Sigmoid colon (tissue), 6 donors: ENCODE measurements at regions not wholly inside any gene's neighbourhood (a gene's known extent, or its start where the extent isn't known, plus 50 kb on each side); places are given as distances from the start of the nearest gene placed in this dataset.

Experiments used
- DNase-seq: peaks from one replicate; pipeline ENCODE4 v3.0.0-alpha.2; 2019
- H3K27ac ChIP-seq, 4 donors: fragments of 200-600 bp; sonication (generic); one replicate each; pipeline ENCODE4 v1.5.1; 2016 to 2019; ENCODE audit warnings: mild to moderate bottlenecking in 1 of 4
- H3K27me3 ChIP-seq, 3 donors: fragments of 200-600 bp; sonication (generic); one replicate each; pipeline ENCODE4 v1.5.1; 2019; ENCODE audit warnings: mild to moderate bottlenecking in 1 of 3
- H3K36me3 ChIP-seq, 4 donors: fragments of 200-600 bp; sonication (generic); one replicate each; pipeline ENCODE4 v1.5.1; 2016 to 2019
- H3K4me1 ChIP-seq, 4 donors: fragments of 200-600 bp; sonication (generic); one replicate each; pipeline ENCODE4 v1.5.1; 2017 to 2019
- H3K4me3 ChIP-seq, 4 donors: fragments of 200-600 bp; sonication (generic); one replicate each; pipeline ENCODE4 v1.5.1; 2017 to 2019; ENCODE audit warnings: mild to moderate bottlenecking in 2 of 4, moderate library complexity in 1 of 4
- H3K9me3 ChIP-seq, 4 donors: fragments of 200-600 bp in 3 of 4; sonication (generic) in 3 of 4; one replicate each; pipeline versions ENCODE4 v1.5.1 to v1.6.1; 2013 to 2019
- CTCF ChIP-seq, 4 experiments: fragments of 450-650 bp in 3 of 4; fragments of 200-600 bp in 1 of 4; IDR thresholded peaks; one replicate each; pipeline ENCODE4 v1.5.1; 2016 to 2019; ENCODE audit warnings: antibody characterized with exemption in 4 of 4, mild to moderate bottlenecking in 3 of 4, moderate library complexity in 2 of 4
- EP300 ChIP-seq, 4 donors: sonication (generic); formaldehyde crosslinking; IDR thresholded peaks; one replicate each; pipeline ENCODE4 v1.6.1; 2017; ENCODE audit warnings: antibody characterized with exemption in 4 of 4
- POLR2A ChIP-seq, 2 donors: fragments of 450-650 bp; IDR thresholded peaks; one replicate each; pipeline ENCODE4 v1.6.1; 2016; ENCODE audit warnings: antibody characterized with exemption in 2 of 2, mild to moderate bottlenecking in 2 of 2, moderate library complexity in 2 of 2
- POLR2AphosphoS5 ChIP-seq, 4 donors: sonication (generic); formaldehyde crosslinking; IDR thresholded peaks; one replicate each; pipeline ENCODE4 v1.6.1; 2017; ENCODE audit warnings: antibody characterized with exemption in 4 of 4
- WGBS, 2 donors: extraction: QIAGEN DNeasy Blood & Tissue Kit; methylation state at CpG; one replicate each; pipeline ENCODE4 v1.1.7; 2013; 5-methylcytosine and 5-hydroxymethylcytosine counted together
- intact Hi-C: fragments of 100-400 bp; cut with DNase I; formaldehyde crosslinking; loops from one replicate; pipeline ENCODE4 v1.15.1; 2023
- donor health status: healthy with polysubstance abuse.
- donor health status: healthy.

GRCh38 chr14:99062772-99063418 lies 209.1 kb downstream of the BCL11B start:
- intact Hi-C loops, result no loop called here
- H3K4me3 ChIP-seq, result no peak overlapping the region
- DNase-seq, result no peak
- no peak overlapping the region for H3K27ac ChIP-seq
- H3K4me1 ChIP-seq, result no peaks in the 10 kb centered on the region
- 86 to 90% methylated on average over 18 of the region's 18 CpGs for WGBS, 2 donors
- no peaks in the 10 kb centered on the region for H3K9me3 ChIP-seq
- no peaks in the 10 kb centered on the region for H3K27me3 ChIP-seq
- no peaks in the 10 kb centered on the region for H3K36me3 ChIP-seq
- TF ChIP-seq POLR2A (IDR thresholded peaks at IDR 0.05), result no peak
- no peak for TF ChIP-seq EP300 (IDR thresholded peaks at IDR 0.05)
- no peak for TF ChIP-seq CTCF (IDR thresholded peaks at IDR 0.05)
- no peak for TF ChIP-seq POLR2AphosphoS5 (IDR thresholded peaks at IDR 0.05)

GRCh38 chr14:99063620-99064225 lies 208.3 kb downstream of the BCL11B start:
- H3K4me1 ChIP-seq, result no peaks in the 10 kb centered on the region
- 74 to 77% methylated on average over 10 of the region's 10 CpGs for WGBS, 2 donors
- TF ChIP-seq EP300 (IDR thresholded peaks at IDR 0.05), result no peak
- TF ChIP-seq POLR2A (IDR thresholded peaks at IDR 0.05), result no peak
- TF ChIP-seq POLR2AphosphoS5 (IDR thresholded peaks at IDR 0.05), result no peak
- no peak for DNase-seq
- H3K9me3 ChIP-seq, result no peaks in the 10 kb centered on the region
- intact Hi-C loops, result no loop called here
- no peak overlapping the region for H3K27ac ChIP-seq
- no peaks in the 10 kb centered on the region for H3K27me3 ChIP-seq
- no peaks in the 10 kb centered on the region for H3K36me3 ChIP-seq
- H3K4me3 ChIP-seq, result no peak overlapping the region

DNA sequence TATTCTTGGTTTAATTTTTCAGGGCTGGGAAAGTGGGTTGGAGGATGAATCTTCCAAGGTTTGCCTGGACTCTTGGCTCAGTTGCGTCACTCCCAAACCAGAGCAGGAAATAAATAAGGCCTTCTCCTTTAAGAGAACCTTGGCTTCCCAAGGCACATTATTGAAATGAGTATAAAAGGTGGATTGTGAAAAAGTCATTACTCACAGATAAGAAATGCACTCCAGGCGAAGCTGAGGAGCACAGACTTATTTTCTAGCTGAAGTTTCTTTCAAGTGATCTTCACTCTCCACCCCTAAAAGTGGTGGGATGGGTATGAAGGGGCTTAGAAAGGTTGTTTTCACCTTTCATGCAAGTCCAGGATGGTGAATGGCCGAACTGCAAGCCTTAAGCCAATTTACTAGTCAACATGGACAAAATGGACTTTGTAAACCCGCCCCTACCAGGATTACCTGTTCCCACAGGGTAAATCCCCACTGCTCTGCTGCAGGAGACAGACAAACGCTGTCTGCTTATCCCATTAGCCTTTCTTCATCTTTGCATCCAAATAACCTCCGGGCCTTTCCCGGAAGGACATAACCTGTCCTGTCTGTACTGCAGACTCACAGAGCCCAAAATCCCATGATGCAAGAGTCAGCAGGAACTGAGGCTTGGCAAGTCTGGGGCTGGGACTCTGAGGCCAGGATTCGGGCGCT lies 207.6 kb downstream of the BCL11B start:
- Histone ChIP-seq H3K36me3 (no peaks in the 10 kb centered on the region), H3K9me3 (no peaks in the 10 kb centered on the region), H3K27ac (no peak overlapping the region), H3K4me1 (no peaks in the 10 kb centered on the region), H3K4me3 (no peak overlapping the region), H3K27me3 (no peaks in the 10 kb centered on the region)
- intact Hi-C loops, result no loop called here
- WGBS, 2 donors, result 58 to 80% methylated on average over 9 of the region's 9 CpGs
- no peak for DNase-seq
- no peak for TF ChIP-seq POLR2A (IDR thresholded peaks at IDR 0.05)
- no peak for TF ChIP-seq CTCF (IDR thresholded peaks at IDR 0.05)
- TF ChIP-seq POLR2AphosphoS5 (IDR thresholded peaks at IDR 0.05), result no peak
- no peak for TF ChIP-seq EP300 (IDR thresholded peaks at IDR 0.05)

DNA sequence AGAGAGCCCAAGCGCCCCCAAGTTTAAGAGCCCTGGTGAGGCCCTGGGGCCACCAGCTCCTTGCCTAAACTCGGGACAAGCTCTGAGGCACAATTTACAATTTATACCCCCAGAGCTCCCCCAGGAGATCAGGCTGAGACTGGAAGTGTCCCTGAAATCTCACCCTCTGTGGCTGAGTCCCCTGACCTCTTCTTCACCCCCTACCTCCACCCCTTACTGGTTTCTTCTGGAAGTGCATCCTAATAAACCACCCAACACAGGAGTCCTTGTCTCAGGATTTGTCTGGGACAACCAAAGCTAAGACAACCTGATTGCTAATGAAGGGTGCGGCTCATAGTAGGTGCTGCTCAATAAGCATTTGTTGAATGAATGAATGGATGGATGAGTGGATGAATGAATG lies 206.4 kb downstream of the BCL11B start:
- Histone ChIP-seq H3K9me3 (no peaks in the 10 kb centered on the region), H3K4me1 (no peaks in the 10 kb centered on the region), H3K27ac (no peak overlapping the region), H3K27me3 (no peaks in the 10 kb centered on the region), H3K36me3 (no peaks in the 10 kb centered on the region), H3K4me3 (no peak overlapping the region)
- 70 to 93% methylated on average over 3 of the region's 3 CpGs for WGBS, 2 donors
- intact Hi-C loops, result no loop called here
- TF ChIP-seq EP300 (IDR thresholded peaks at IDR 0.05), result no peak
- no peak for TF ChIP-seq POLR2A (IDR thresholded peaks at IDR 0.05)
- TF ChIP-seq CTCF (IDR thresholded peaks at IDR 0.05), result no peak
- no peak for TF ChIP-seq POLR2AphosphoS5 (IDR thresholded peaks at IDR 0.05)
- DNase-seq, result no peak

DNA sequence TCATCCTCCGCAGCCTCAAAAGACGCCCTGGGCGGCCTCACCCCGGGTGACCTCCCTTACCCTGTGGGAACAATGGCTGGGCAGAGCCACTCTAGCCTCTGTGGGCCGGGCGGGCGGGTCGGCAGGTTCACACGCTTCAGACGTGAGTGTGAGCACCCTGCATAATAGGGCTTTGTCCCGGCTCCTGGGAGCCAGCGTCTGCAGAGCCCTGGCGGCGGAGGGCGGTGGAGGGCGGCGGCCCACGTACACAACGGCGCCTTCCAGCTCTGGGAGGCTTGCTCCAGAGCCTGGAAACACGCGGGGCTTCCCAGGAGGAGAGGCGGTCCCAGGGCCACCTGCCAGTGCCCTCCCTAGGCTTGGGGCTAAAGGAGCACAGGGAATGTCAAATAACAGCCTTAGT lies 205.6 kb downstream of the BCL11B start:
- Histone ChIP-seq H3K27me3 (no peaks in the 10 kb centered on the region), H3K36me3 (no peaks in the 10 kb centered on the region), H3K4me3 (no peak overlapping the region), H3K27ac (no peak overlapping the region), H3K9me3 (peaks cover 0 to 2% (median 0%) of the 10 kb centered on the region in 4 donors), H3K4me1 (no peaks in the 10 kb centered on the region)
- 31 to 77% methylated on average over 23 of the region's 23 CpGs for WGBS, 2 donors
- DNase-seq, result no peak
- intact Hi-C loops, result no loop called here
- TF ChIP-seq POLR2A (IDR thresholded peaks at IDR 0.05), result no peak
- TF ChIP-seq CTCF (IDR thresholded peaks at IDR 0.05), result no peak
- TF ChIP-seq EP300 (IDR thresholded peaks at IDR 0.05), result no peak
- no peak for TF ChIP-seq POLR2AphosphoS5 (IDR thresholded peaks at IDR 0.05)
